H1 (cell line): ENCODE measurements at regions not wholly inside any gene's neighbourhood (a gene's known extent, or its start where the extent isn't known, plus 50 kb on each side); places are given as distances from the start of the nearest gene placed in this dataset.

ENCODE experiments used
- BCL11A ChIP-seq, 2 experiments: IDR thresholded peaks; one replicate each; pipeline ENCODE4 v1.6.1; 2011; ENCODE audit warnings: low read depth in 2 of 2, low read length in 2 of 2, mild to moderate bottlenecking in 2 of 2
- CREB1 ChIP-seq: IDR thresholded peaks from 2 replicates; pipeline ENCODE4 v1.6.1; 2012; ENCODE audit warnings: inconsistent platforms
- EGR1 ChIP-seq: IDR thresholded peaks from 2 replicates; pipeline ENCODE4 v1.6.1; 2011; ENCODE audit warnings: low read depth, low read length, borderline replicate concordance
- FOSL1 ChIP-seq: IDR thresholded peaks from 2 replicates; pipeline ENCODE4 v1.6.1; 2011; ENCODE audit warnings: mild to moderate bottlenecking, low read depth, low read length, moderate library complexity; ENCODE audit not compliant: insufficient read depth
- GABPA ChIP-seq: IDR thresholded peaks from 2 replicates; pipeline ENCODE4 v1.6.1; 2011; ENCODE audit warnings: mild to moderate bottlenecking, low read length, moderate library complexity, borderline replicate concordance; ENCODE audit not compliant: insufficient read depth
- HDAC2 ChIP-seq, 2 experiments: fragments of 300-600 bp in 1 of 2; sonication (generic) in 1 of 2; IDR thresholded peaks; 2 replicates each; pipeline ENCODE4 v1.6.1; 2011 to 2012; ENCODE audit warnings: low read depth in 2 of 2, low read length in 2 of 2, mild to moderate bottlenecking in 2 of 2, moderate library complexity in 2 of 2, borderline replicate concordance in 1 of 2, inconsistent platforms in 1 of 2
- JUN ChIP-seq: IDR thresholded peaks from 2 replicates; pipeline ENCODE4 v1.6.1; 2011; ENCODE audit warnings: low read depth, mild to moderate bottlenecking, improper control_type of control experiment, low read length
- JUND ChIP-seq: IDR thresholded peaks from 2 replicates; pipeline ENCODE4 v1.6.1; 2011; ENCODE audit warnings: mild to moderate bottlenecking, improper control_type of control experiment, low read length
- POLR2AphosphoS5 ChIP-seq: IDR thresholded peaks from 2 replicates; pipeline ENCODE4 v1.6.1; 2011; ENCODE audit warnings: low read depth, low read length
- RXRA ChIP-seq: IDR thresholded peaks from 2 replicates; pipeline ENCODE4 v1.6.1; 2011; ENCODE audit warnings: low read depth, mild to moderate bottlenecking, low read length, moderate library complexity; ENCODE audit not compliant: insufficient read depth
- SP1 ChIP-seq: IDR thresholded peaks from 2 replicates; pipeline ENCODE4 v1.6.1; 2011; ENCODE audit warnings: low read depth, low read length
- SP2 ChIP-seq: IDR thresholded peaks from 2 replicates; pipeline ENCODE4 v1.6.1; 2012; ENCODE audit warnings: mild to moderate bottlenecking, low read length, inconsistent platforms
- SP4 ChIP-seq: IDR thresholded peaks from 2 replicates; pipeline ENCODE4 v1.6.1; 2012; ENCODE audit warnings: low read length, inconsistent platforms
- YY1 ChIP-seq: IDR thresholded peaks from 2 replicates; pipeline ENCODE4 v1.6.1; 2011; ENCODE audit warnings: low read depth, mild to moderate bottlenecking, low read length
- TF ChIP-seq, protein P1 (sequence below), 3 experiments: IDR thresholded peaks; 1 replicate in 2 of 3; 2 replicates in 1 of 3; pipeline versions ENCODE4 v1.5.1 to v1.6.1; 2011; ENCODE audit warnings: low read length in 3 of 3, mild to moderate bottlenecking in 3 of 3, inconsistent platforms in 2 of 3, low read depth in 1 of 3, moderate library complexity in 1 of 3; ENCODE audit not compliant: insufficient read depth in 1 of 3; ENCODE audit errors: control extremely low read depth in 1 of 3
- TF ChIP-seq, protein P2 (sequence below): IDR thresholded peaks from 2 replicates; pipeline ENCODE4 v1.6.1; 2012; ENCODE audit warnings: inconsistent platforms

DNA sequence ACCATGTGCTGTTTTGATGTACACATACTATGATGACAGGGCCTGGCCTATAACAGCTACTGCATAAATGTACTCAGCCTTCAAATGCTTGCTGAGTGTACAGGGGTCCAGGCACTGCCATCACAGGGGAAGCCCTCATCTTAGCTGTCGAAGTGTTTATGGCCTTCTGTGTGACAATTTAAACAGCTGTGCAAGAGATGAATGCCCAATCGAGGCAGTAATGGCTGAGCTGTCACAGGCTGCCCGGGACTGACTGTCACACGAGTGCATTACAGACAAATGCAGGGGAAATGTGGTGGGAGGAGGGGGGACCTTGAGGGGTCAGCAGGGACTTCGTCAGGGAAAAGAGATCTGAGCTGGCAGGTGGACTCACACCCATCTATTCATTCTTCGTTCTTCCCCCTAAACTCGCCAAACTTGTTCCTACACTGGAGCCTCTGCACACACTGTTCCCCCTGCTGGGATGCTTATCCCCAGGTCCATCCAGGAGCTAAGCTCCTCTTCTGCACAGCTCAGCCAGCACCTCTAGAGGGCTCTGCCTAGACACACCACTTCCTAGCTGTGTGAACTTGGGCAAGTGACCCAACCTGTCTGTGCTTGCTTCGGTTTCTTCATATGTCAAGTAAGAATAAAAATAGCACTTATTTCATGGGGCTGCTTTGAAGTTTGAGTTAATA lies 156.2 kb upstream of the IQSEC1 start (continued):
- TF ChIP-seq, protein P1, sequence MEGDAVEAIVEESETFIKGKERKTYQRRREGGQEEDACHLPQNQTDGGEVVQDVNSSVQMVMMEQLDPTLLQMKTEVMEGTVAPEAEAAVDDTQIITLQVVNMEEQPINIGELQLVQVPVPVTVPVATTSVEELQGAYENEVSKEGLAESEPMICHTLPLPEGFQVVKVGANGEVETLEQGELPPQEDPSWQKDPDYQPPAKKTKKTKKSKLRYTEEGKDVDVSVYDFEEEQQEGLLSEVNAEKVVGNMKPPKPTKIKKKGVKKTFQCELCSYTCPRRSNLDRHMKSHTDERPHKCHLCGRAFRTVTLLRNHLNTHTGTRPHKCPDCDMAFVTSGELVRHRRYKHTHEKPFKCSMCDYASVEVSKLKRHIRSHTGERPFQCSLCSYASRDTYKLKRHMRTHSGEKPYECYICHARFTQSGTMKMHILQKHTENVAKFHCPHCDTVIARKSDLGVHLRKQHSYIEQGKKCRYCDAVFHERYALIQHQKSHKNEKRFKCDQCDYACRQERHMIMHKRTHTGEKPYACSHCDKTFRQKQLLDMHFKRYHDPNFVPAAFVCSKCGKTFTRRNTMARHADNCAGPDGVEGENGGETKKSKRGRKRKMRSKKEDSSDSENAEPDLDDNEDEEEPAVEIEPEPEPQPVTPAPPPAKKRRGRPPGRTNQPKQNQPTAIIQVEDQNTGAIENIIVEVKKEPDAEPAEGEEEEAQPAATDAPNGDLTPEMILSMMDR (IDR thresholded peaks at IDR 0.05; ENCODE audit: control extremely low read depth in 1 of 3, insufficient read depth in 1 of 3, low read depth in 1 of 3, low read length in 3 of 3), result peak in 2 of 3 experiments; percentile 78 to 92; a peak in 3 of 4 replicates
- TF ChIP-seq YY1 (peak; percentile 51; the same call in 1 of the 2 replicates), SP2 (no peak), HDAC2 (IDR thresholded peaks at IDR 0.05; ENCODE audit: borderline replicate concordance in 1 of 2, low read depth in 2 of 2, low read length in 2 of 2) (peak in 1 of 2 experiments; percentile 83; a peak in 1 of 4 replicates), EGR1 (0 out of 2 replicates have a peak, but pooled peaks have one; percentile 8), SP4 (no peak), RXRA (0 out of 2 replicates have a peak, but pooled peaks have one; percentile 61), JUND (0 out of 2 replicates have a peak, but pooled peaks have one; percentile 36), JUN (0 out of 2 replicates have a peak, but pooled peaks have one; percentile 19), CREB1 (no peak), GABPA (0 out of 2 replicates have a peak, but pooled peaks have one; percentile 48), FOSL1 (no peak), POLR2AphosphoS5 (no peak), BCL11A (IDR thresholded peaks at IDR 0.05; ENCODE audit: low read depth in 2 of 2, low read length in 2 of 2) (no peak), SP1 (peak; percentile 77)
- TF ChIP-seq, protein P2, sequence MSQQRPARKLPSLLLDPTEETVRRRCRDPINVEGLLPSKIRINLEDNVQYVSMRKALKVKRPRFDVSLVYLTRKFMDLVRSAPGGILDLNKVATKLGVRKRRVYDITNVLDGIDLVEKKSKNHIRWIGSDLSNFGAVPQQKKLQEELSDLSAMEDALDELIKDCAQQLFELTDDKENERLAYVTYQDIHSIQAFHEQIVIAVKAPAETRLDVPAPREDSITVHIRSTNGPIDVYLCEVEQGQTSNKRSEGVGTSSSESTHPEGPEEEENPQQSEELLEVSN, result peak; percentile 72; the same call in 1 of the 2 replicates
